HL-60 (cell line): ENCODE measurements at regions not wholly inside any gene's neighbourhood (a gene's known extent, or its start where the extent isn't known, plus 50 kb on each side); places are given as distances from the start of the nearest gene placed in this dataset.

Source experiments
- POLR2AphosphoS5 ChIP-seq: IDR thresholded peaks from 2 replicates; pipeline ENCODE4 v1.6.1; 2012; ENCODE audit warnings: low read depth
- TF ChIP-seq, protein P1 (sequence below): IDR thresholded peaks from one replicate; pipeline ENCODE4 v1.5.1; 2011; ENCODE audit warnings: low read length, control low read depth, inconsistent platforms; ENCODE audit not compliant: insufficient read depth

DNA sequence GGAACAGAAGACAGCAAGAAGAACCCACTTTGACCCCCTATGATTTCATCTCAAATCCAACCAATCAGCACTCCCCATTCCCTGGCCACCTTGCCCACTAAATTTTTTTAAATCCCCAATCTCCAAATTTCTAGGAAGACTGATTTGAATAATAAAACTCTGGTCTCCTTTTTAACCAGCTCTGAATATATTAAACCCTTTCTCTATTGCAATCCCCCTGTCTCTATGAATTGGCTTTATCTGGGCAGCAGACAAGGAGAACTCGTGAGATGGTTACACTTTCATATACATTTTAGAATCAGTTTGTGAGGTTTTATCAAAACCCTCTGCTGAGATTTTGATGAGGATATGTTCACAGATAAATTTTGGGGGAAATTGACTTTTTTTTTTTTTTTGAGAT lies 90.3 kb upstream of the TRIM24 start:
- TF ChIP-seq POLR2AphosphoS5 = no peak
- TF ChIP-seq, protein P1, sequence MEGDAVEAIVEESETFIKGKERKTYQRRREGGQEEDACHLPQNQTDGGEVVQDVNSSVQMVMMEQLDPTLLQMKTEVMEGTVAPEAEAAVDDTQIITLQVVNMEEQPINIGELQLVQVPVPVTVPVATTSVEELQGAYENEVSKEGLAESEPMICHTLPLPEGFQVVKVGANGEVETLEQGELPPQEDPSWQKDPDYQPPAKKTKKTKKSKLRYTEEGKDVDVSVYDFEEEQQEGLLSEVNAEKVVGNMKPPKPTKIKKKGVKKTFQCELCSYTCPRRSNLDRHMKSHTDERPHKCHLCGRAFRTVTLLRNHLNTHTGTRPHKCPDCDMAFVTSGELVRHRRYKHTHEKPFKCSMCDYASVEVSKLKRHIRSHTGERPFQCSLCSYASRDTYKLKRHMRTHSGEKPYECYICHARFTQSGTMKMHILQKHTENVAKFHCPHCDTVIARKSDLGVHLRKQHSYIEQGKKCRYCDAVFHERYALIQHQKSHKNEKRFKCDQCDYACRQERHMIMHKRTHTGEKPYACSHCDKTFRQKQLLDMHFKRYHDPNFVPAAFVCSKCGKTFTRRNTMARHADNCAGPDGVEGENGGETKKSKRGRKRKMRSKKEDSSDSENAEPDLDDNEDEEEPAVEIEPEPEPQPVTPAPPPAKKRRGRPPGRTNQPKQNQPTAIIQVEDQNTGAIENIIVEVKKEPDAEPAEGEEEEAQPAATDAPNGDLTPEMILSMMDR = no peak
